ENCODE measurements at regions not wholly inside any gene's neighbourhood (a gene's known extent, or its start where the extent isn't known, plus 50 kb on each side); places are given as distances from the start of the nearest gene placed in this dataset.

DNA sequence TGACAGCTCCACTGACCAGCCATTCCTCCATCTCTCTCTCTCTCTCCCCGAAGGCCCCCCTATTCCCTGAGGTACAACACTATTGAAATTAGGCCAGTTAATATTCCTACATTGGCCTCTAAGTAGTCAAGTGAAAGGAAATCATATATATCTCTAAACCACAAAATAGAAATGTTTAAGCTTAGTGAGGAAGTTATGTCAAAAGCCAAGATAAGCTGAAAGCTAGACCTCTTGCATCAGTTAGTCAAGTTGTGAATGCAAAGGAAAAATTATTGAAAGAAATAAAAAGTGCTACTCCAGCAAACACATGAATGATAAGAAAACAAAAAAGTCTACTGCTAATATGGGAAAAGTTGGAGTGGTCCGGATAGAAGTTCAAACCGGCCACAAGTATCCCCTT is 301.3 kb upstream of the RBMS1 start:
- Histone ChIP-seq H3K36me3 (no peaks in the 10 kb centered on the region), H3K27ac (no peak overlapping the region), H3K4me1 (no peaks in the 10 kb centered on the region), H3K27me3 (no peaks in the 10 kb centered on the region), H3K4me3 (no peak overlapping the region), H3K9me3 (no peaks in the 10 kb centered on the region)
- no peak for TF ChIP-seq EP300 (IDR thresholded peaks at IDR 0.05)
- no peak for TF ChIP-seq POLR2AphosphoS5 (IDR thresholded peaks at IDR 0.05)
- TF ChIP-seq, protein P1, sequence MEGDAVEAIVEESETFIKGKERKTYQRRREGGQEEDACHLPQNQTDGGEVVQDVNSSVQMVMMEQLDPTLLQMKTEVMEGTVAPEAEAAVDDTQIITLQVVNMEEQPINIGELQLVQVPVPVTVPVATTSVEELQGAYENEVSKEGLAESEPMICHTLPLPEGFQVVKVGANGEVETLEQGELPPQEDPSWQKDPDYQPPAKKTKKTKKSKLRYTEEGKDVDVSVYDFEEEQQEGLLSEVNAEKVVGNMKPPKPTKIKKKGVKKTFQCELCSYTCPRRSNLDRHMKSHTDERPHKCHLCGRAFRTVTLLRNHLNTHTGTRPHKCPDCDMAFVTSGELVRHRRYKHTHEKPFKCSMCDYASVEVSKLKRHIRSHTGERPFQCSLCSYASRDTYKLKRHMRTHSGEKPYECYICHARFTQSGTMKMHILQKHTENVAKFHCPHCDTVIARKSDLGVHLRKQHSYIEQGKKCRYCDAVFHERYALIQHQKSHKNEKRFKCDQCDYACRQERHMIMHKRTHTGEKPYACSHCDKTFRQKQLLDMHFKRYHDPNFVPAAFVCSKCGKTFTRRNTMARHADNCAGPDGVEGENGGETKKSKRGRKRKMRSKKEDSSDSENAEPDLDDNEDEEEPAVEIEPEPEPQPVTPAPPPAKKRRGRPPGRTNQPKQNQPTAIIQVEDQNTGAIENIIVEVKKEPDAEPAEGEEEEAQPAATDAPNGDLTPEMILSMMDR (IDR thresholded peaks at IDR 0.05) = no peak
- no peak for TF ChIP-seq POLR2A (IDR thresholded peaks at IDR 0.05)
- 93% methylated on average over 3 of the region's 3 CpGs for WGBS
- DNase-seq (ENCODE audit: low spot score in 2 of 2) = no peak

DNA sequence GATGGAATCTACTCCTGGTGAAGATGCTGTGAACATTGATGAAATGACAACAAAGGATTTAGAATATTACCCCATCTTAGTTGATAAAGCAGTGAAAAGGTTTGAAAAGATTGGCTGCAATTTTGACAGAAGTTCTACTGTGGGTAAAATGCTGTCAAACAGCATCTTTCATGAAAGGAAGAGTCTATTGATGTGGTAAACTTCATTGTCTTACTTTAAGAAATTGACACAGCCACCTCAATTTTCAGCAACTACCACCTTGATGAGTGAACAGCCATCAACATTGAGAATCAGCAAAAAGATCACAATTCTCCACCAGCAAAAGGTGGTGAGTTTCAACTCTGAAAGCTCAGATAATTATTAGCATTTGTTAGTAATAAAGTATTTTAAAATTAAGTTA is 310.3 kb upstream of the RBMS1 start:
- no peaks in the 10 kb centered on the region for H3K36me3 ChIP-seq
- no peak overlapping the region for H3K27ac ChIP-seq
- no peak overlapping the region for H3K4me3 ChIP-seq
- no peaks in the 10 kb centered on the region for H3K27me3 ChIP-seq
- no peak for DNase-seq (ENCODE audit: low spot score in 2 of 2)
- no peaks in the 10 kb centered on the region for H3K9me3 ChIP-seq
- H3K4me1 ChIP-seq = no peaks in the 10 kb centered on the region
- no peak for TF ChIP-seq POLR2AphosphoS5 (IDR thresholded peaks at IDR 0.05)
- TF ChIP-seq, protein P1 (IDR thresholded peaks at IDR 0.05) = no peak

DNA sequence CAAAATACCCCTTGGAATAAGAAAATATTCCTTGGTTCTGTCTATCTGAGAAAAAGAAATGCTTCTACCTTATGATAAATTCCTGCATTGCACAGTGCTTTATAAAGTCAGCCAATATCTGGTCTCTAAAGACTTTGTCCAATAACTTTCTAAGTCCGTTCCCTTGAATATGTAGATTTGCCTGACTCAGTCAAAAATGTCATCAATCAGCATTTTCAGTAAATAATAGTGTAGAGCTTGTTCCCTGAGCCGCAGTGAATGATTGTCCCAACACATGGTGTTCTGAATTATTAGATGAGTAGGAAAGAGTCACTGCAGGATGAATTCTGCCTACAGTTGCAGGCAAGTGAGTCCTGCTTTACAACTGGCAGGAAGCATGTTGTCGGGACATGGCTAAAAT is 316.8 kb upstream of the RBMS1 start:
- H3K27ac ChIP-seq = no peak overlapping the region
- no peaks in the 10 kb centered on the region for H3K27me3 ChIP-seq
- H3K4me3 ChIP-seq = no peak overlapping the region
- H3K9me3 ChIP-seq = no peaks in the 10 kb centered on the region
- TF ChIP-seq POLR2AphosphoS5 (IDR thresholded peaks at IDR 0.05) = no peak
- TF ChIP-seq, protein P1 (IDR thresholded peaks at IDR 0.05) = no peak
- TF ChIP-seq EP300 (IDR thresholded peaks at IDR 0.05) = no peak
- no peak for TF ChIP-seq POLR2A (IDR thresholded peaks at IDR 0.05)
- H3K36me3 ChIP-seq = no peaks in the 10 kb centered on the region
- DNase-seq (ENCODE audit: low spot score in 2 of 2) = no peak
- WGBS = 89% methylated on average over 3 of the region's 3 CpGs
- H3K4me1 ChIP-seq = peaks cover 5% of the 10 kb centered on the region

- WGBS = 55% methylated on average over 6 of the region's 6 CpGs
- no peak overlapping the region for H3K4me3 ChIP-seq
- H3K27me3 ChIP-seq = no peaks in the 10 kb centered on the region
- H3K27ac ChIP-seq = no peak overlapping the region
- peaks cover 5% of the 10 kb centered on the region for H3K4me1 ChIP-seq
- no peaks in the 10 kb centered on the region for H3K36me3 ChIP-seq
- DNase-seq (ENCODE audit: low spot score in 2 of 2) = no peak
- H3K9me3 ChIP-seq = no peaks in the 10 kb centered on the region
- TF ChIP-seq, protein P1 (IDR thresholded peaks at IDR 0.05) = no peak
- no peak for TF ChIP-seq POLR2A (IDR thresholded peaks at IDR 0.05)
- TF ChIP-seq POLR2AphosphoS5 (IDR thresholded peaks at IDR 0.05) = no peak
- no peak for TF ChIP-seq EP300 (IDR thresholded peaks at IDR 0.05)
These were observed 319.4 kb upstream of the RBMS1 start for GRCh38 chr2:160812830-160813505.

DNA sequence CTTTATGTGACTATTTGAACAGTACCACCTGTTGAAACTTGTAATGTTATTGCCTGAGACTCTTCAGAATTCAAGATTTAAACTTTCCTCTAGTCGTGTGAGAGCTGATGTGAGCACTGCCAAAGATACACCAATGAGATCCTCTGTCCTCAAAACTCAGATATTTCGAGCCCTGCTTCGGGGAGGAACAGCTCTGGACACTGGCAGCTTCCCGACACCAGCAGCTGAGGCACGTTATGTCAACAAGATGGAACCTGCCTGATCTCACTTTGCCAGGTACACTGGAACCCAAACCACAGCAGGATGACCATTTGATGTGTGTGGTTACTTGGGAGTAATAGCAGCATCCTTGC is 319.9 kb upstream of the RBMS1 start:
- 38% methylated on average over 2 of the region's 5 CpGs for whole genome bisulfite sequencing
- H3K4me3 ChIP-seq = no peak overlapping the region
- H3K4me1 ChIP-seq = peaks cover 5% of the 10 kb centered on the region
- H3K27ac ChIP-seq = no peak overlapping the region
- no peaks in the 10 kb centered on the region for H3K9me3 ChIP-seq
- H3K27me3 ChIP-seq = no peaks in the 10 kb centered on the region
- H3K36me3 ChIP-seq = no peaks in the 10 kb centered on the region
- DNase-seq (ENCODE audit: low spot score in 2 of 2) = no peak
- TF ChIP-seq POLR2A (IDR thresholded peaks at IDR 0.05) (no peak), EP300 (IDR thresholded peaks at IDR 0.05) (no peak), POLR2AphosphoS5 (IDR thresholded peaks at IDR 0.05) (no peak)
- TF ChIP-seq, protein P1 (IDR thresholded peaks at IDR 0.05) = no peak
